GM21529 (cell line): ENCODE measurements at regions not wholly inside any gene's neighbourhood (a gene's known extent, or its start where the extent isn't known, plus 50 kb on each side); places are given as distances from the start of the nearest gene placed in this dataset.

Source experiments
- ATAC-seq: cut with Tn5 transposase; IDR thresholded peaks from one replicate; pipeline ENCODE4 v1.9.1; 2021; ENCODE audit not compliant: unreplicated experiment

GRCh38 chr7:142379201-142379885 lies 121.5 kb upstream of the PRSS58 start:
- no peak for ATAC-seq

DNA sequence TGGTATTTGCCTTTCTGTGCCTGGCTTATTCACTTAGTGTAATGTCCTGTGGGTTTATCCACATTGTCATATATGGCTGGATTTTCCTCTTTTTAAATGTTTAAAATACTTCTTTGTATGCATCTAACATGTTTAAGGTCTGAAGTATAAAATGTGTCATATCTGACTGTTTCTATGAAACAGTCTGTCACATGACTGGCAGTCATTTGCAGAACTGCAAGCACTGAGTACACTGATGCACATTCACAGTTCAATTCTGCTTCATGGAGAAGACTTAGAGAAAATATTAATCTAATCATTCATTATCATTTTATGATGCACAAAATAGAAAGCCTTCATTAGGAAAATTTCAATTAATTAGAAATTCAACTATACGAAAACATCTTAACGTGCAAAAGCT lies 119.7 kb upstream of the PRSS58 start:
- no peak for ATAC-seq

- ATAC-seq, result no peak
Measured at GRCh38 chr7:142376356-142376997, 118.6 kb upstream of the PRSS58 start.

- ATAC-seq, result no peak
Measured at GRCh38 chr7:142375710-142376313, 118.0 kb upstream of the PRSS58 start.

DNA sequence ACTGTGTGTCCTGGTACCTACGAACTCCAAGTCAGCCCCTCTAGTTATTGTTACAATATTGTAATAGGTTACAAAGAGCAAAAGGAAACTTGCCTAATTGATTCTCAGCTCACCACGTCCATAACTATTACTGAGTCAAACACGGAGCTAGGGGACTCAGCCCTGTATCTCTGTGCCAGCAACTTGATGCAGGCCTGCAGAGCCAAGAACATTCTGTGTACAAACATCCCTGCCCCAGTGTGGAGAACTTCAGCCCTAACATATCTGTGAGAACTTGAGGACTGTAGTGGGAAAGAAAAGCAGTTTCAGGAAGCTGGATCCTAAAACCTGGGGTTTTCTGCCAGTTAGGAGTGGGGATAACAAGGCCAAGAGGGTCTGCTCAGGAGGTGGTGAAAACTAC lies 114.9 kb upstream of the PRSS58 start:
- no peak for ATAC-seq

DNA sequence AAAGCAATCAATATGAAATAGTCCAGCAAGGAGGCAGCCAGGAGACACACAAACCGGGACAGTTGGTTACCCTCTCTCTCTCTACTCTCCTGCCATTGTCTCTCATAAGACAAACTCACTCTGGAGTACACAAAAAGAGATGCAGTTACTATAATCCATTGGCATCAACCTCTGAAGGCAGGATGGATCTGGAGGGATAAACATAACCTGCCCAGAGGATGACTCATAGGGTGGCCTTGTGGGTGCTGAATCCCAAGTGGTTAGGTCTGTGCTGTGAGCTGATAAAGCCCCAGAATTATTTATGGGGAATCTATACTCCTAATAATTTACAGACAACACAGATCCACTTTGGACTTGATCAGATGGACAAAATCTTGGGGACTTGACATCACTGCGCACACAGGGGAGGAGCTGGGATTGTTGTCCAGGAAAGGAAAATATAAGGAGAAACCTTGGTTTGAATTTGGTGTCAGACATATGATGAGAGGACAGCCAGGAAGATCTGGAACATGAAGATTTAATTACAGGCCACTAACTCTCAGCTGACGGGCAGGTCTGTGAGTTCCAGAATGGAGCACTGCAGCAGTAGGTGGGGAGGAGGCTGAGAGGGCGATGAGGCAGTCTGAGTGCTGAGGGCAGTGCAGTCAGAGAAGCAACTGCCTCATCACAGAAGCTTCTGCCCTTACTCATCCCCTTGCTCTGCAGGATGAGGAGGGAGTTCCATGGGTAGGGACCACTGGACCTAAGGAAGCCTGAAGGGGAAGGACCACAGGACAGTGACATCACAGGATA lies 113.9 kb upstream of the PRSS58 start:
- no peak for ATAC-seq

GRCh38 chr7:142365410-142365842 lies 107.6 kb upstream of the PRSS58 start:
- no peak for ATAC-seq

DNA sequence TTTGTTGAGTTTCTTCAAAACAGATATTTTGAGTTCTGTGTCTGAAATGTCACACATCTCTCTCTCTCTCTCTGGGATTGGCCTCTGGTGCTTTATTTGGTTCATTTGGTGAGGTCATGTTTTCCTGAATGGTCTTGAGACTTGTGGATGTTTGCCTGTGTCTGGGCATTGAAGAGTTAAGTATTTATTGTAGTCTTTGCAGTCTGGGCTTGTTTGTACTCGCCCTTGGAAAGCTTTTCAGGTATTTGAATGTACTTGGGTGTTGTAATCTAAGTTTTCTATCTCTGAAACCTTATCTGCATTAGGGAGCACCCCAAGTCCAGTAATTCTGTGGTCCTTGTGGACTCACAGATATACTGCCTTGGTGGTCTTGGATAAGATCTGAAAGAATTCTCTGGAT lies 106.7 kb upstream of the PRSS58 start:
- no peak for ATAC-seq

GRCh38 chr7:142362349-142362748 lies 104.5 kb upstream of the PRSS58 start:
- no peak for ATAC-seq

- no peak for ATAC-seq
Measured at GRCh38 chr7:142359694-142360279, 101.9 kb upstream of the PRSS58 start.

GRCh38 chr7:142357953-142358520 lies 100.2 kb upstream of the PRSS58 start:
- peak; percentile 99 for ATAC-seq

DNA sequence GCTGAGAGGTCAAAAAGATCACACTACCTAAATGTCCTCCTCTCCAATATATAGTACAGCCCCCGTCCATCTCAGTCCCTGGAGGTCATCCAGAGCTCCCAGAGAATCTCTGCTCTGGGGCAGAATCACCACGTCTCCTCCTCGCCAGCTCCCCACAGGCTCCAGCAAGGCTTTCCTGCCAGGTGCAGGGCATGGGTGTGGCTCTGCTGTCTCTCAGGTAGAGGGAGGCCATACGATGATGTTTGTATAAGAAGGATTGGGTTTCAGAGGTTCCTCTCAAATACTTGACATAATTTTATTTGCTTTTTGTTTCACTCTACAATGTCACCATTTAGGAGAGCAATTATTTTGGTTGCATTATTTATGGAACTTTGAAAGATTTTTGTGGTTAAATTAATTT lies 98.3 kb upstream of the PRSS58 start:
- no peak for ATAC-seq

DNA sequence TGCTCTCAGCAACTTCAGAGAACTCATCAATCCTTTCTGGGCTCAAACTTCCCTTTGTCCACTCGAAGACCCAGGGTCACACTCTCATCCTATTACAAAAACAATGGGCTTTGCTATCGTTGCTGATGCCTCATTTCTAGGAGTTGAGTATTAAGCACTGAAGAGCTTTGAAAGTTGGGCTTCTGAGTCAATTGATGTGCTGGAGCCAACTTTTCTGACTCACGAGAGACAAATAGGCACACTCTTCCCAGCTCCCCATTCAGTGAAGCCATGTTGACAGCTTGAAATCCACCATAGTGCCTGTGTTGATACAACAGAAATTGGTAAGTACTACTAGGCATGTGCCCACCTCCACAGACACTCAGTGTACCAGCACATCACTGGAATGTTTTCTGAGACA lies 97.5 kb upstream of the PRSS58 start:
- ATAC-seq, result no peak

DNA sequence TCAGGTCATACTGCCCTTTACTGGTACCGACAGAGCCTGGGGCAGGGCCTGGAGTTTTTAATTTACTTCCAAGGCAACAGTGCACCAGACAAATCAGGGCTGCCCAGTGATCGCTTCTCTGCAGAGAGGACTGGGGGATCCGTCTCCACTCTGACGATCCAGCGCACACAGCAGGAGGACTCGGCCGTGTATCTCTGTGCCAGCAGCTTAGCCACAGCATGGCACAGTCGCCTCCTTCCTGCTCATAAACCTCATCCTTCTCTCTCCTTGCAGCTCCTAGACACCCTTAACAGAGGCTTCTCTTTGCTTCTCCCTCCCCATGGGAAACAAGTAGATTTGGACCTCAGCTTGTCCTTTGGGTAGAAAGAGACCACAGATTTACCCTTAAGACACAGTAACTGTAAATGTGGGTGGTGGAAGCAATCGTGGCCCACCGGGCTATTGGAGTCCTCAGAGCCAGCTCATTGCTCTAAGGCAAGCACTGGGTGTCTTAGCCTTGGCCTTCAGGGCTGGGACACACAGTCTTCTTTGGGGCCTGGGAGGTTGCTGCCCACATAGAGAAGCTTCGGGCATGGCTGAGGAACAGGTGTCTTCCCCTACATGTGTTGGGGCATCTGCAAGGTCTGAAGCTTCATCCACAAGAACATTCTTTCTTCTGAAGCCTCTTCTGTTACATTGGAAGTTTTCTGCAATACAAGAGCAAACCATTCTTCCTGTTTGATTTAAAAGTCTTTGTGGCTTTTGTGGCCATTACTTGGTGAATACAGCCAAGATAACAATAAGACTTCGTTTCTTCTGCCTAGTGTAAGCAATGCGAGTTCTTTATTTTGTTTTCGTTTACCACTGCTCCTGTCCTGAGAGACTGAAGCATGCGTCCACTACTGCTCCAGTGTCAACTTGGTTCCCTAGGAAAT lies 95.5 kb upstream of the PRSS58 start:
- ATAC-seq, result no peak

- ATAC-seq, result no peak
Measured at GRCh38 chr7:142352543-142352942, 94.7 kb upstream of the PRSS58 start.

GRCh38 chr7:142351145-142351544 lies 93.3 kb upstream of the PRSS58 start:
- no peak for ATAC-seq

- no peak for ATAC-seq
Measured at GRCh38 chr7:142349670-142350405, 92.0 kb upstream of the PRSS58 start.

GRCh38 chr7:142348921-142349405 lies 91.1 kb upstream of the PRSS58 start:
- ATAC-seq, result no peak

- ATAC-seq, result no peak
Measured at GRCh38 chr7:142348100-142348499, 90.2 kb upstream of the PRSS58 start.
